Activated CD4-positive, alpha-beta T cell treated with anti-CD3 and anti-CD28 coated beads for 36 hours (primary cell): ENCODE measurements at regions not wholly inside any gene's neighbourhood (a gene's known extent, or its start where the extent isn't known, plus 50 kb on each side); places are given as distances from the start of the nearest gene placed in this dataset.

Experiments used
- ATAC-seq: fragments of 200-7000 bp; cut with Tn5 transposase; one replicate; pipeline ENCODE4 v1.10.0; 2021; ENCODE audit warnings: mild to moderate bottlenecking, moderate library complexity
- CTCF ChIA-PET: fragments of 350-600 bp; sonication (Branson Sonifier 250); formaldehyde crosslinking; loops from one replicate; lab custom pipeline; 2021; ENCODE audit warnings: antibody characterized with exemption; lab: Charles Lee
- POLR2A ChIA-PET: fragments of 350-600 bp; sonication (Branson Sonifier 250); formaldehyde crosslinking; loops from one replicate; lab custom pipeline; 2021; ENCODE audit warnings: antibody characterized with exemption, inconsistent platforms; lab: Charles Lee
- DNase-seq: peaks from one replicate; pipeline ENCODE4 v3.0.0-alpha.2; 2020
- H3K27ac Mint-ChIP-seq: one replicate; pipeline ENCODE4 v1.8.0; 2021; ENCODE audit warnings: mixed read lengths
- H3K27me3 Mint-ChIP-seq: one replicate; pipeline ENCODE4 v1.8.0; 2021; ENCODE audit warnings: mixed read lengths
- H3K36me3 Mint-ChIP-seq: one replicate; pipeline ENCODE4 v1.8.0; 2021; ENCODE audit warnings: low read depth, mixed read lengths
- H3K4me1 Mint-ChIP-seq: one replicate; pipeline ENCODE4 v1.8.0; 2021; ENCODE audit warnings: mixed read lengths
- H3K4me3 Mint-ChIP-seq: one replicate; pipeline ENCODE4 v1.8.0; 2021; ENCODE audit warnings: mild to moderate bottlenecking, moderate library complexity, mixed read lengths
- H3K9me3 Mint-ChIP-seq: one replicate; pipeline ENCODE4 v1.8.0; 2021; ENCODE audit warnings: low read depth, mixed read lengths
- intact Hi-C, 2 experiments: fragments of 100-400 bp; cut with DNase I in 1 of 2; cut with micrococcal nuclease in 1 of 2; formaldehyde crosslinking; loops; one replicate each; pipeline versions ENCODE4 v1.14.2 to v1.15.1; 2022 to 2024; cut with DNase I, micrococcal nuclease

DNA sequence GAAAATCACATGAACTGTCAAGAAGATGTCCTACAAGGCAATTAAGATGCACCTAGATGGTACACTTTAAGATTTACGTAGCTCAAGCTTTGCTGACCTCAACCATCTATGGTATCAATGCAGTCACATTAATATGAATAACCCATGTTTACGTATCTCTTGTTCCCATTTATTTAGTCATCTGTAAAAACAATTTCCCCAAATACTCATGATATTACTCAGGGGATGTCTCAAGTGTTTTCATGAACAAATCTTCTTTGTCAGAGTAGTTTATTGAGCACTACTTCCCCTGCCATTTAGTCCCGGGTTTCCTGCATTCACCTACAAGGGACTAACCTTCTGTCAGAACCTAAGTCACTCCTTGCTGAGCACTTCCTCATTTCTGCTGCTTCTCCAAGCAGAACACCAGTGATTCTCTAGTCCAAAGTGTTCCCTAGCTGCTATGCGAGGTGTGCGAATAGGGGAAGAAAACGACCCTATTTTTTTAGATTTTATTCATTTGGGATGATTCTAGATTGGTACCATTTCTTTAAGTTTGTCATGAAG, 554.3 kb upstream of the LRRC4C start:
- Mint-ChIP-seq H3K27me3 (no peaks in the 10 kb centered on the region), H3K36me3 (no peaks in the 10 kb centered on the region), H3K4me3 (no peak overlapping the region), H3K27ac (no peak overlapping the region), H3K9me3 (peaks cover 16% of the 10 kb centered on the region), H3K4me1 (no peaks in the 10 kb centered on the region)
- no peak for ATAC-seq
- CTCF ChIA-PET, result interaction anchor here (0.6 kb wide), 1 partner anchor 22 kb away, joined by 3 read pairs; no protein-coding TSS in a partner anchor
- POLR2A ChIA-PET, result no interaction called here
- intact Hi-C loops, result no loop called here
- DNase-seq, result no peak

DNA sequence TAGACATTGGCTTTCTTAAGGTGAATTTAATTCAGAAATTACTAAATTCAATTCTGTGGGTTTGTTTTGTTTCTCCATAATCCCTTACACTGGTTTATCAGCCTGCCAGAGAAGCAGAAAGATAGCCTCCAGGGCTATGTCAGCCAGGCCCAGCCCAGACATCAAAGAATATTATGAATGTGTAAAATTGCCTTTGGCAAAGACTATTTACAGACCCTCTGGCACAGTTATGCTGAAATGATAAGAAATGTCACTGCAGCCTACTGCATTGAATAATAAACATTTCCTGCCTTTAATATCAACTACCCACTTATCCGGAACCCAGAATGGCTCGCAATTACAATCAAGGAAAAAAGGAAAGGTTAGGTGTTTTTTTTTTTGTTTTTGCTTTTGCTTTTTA, 562.5 kb upstream of the LRRC4C start:
- H3K9me3 Mint-ChIP-seq, result peaks cover 19% of the 10 kb centered on the region
- intact Hi-C loops, result no loop called here
- no peak overlapping the region for H3K4me3 Mint-ChIP-seq
- POLR2A ChIA-PET, result no interaction called here
- CTCF ChIA-PET, result no interaction called here
- H3K27me3 Mint-ChIP-seq, result no peaks in the 10 kb centered on the region
- no peak for DNase-seq
- no peaks in the 10 kb centered on the region for H3K36me3 Mint-ChIP-seq
- no peaks in the 10 kb centered on the region for H3K4me1 Mint-ChIP-seq
- no peak for ATAC-seq
- no peak overlapping the region for H3K27ac Mint-ChIP-seq

DNA sequence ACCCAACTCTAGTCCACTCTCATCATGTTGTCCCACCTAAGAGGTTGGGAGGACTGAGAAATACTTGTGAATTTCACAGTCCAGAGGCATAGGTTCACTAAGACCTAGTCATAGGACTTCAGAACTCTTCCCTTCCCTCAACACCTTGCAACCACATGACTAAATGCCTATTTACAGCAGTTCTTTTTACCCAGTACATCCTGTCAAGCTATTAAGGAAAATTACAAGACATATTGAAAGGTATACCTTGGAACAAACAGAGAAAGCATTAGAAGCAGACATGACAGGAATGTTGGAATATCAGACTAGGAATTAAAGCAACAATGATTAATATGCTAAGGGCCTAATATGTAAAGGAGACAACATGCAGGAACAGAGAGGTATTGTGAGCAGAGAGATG, 563.8 kb upstream of the LRRC4C start:
- no peaks in the 10 kb centered on the region for H3K36me3 Mint-ChIP-seq
- no peak overlapping the region for H3K4me3 Mint-ChIP-seq
- DNase-seq (no peak), ATAC-seq (no peak)
- no peaks in the 10 kb centered on the region for H3K27me3 Mint-ChIP-seq
- intact Hi-C loops, result no loop called here
- ChIA-PET CTCF (no interaction called here), POLR2A (no interaction called here)
- H3K4me1 Mint-ChIP-seq, result no peaks in the 10 kb centered on the region
- H3K9me3 Mint-ChIP-seq, result peaks cover 24% of the 10 kb centered on the region
- no peak overlapping the region for H3K27ac Mint-ChIP-seq

DNA sequence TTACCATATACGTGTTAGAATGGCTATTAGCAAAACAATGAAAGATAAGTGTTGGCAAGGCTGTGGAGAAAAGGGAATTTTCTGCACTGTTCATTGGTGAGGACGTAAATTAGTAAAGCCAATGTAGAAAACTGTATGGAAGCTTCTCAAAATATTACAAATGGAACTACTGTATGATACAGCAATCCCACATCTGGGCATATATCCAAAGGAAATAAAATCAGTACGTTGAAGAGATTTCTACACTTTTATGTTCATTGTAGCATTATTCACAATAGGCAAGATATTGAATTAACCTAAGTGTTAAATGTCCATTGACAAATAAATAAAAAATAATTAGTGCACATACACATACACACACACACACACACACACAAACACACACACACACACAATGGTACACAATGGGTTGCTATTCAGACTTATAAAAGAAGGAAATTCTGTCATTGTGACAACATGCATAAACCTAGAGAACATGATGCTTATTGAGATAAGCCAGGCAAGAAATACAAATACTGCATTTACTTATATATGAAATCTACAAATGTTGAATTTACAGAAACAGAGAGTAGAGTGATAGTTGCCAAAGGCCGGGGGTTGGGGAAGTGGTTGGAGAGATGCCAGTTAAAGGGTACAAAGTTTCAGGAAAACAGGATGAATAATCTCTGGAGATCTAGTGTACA, 565.8 kb upstream of the LRRC4C start:
- CTCF ChIA-PET, result interaction anchor here (0.7 kb wide), 1 partner anchor 93 kb away, joined by 3 read pairs; no protein-coding TSS in a partner anchor
- no peaks in the 10 kb centered on the region for H3K36me3 Mint-ChIP-seq
- DNase-seq, result no peak
- H3K27me3 Mint-ChIP-seq, result no peaks in the 10 kb centered on the region
- peaks cover 22% of the 10 kb centered on the region for H3K9me3 Mint-ChIP-seq
- ATAC-seq, result no peak
- intact Hi-C loops, result no loop called here
- H3K4me3 Mint-ChIP-seq, result no peak overlapping the region
- POLR2A ChIA-PET, result no interaction called here
- no peak overlapping the region for H3K27ac Mint-ChIP-seq
- no peaks in the 10 kb centered on the region for H3K4me1 Mint-ChIP-seq

DNA sequence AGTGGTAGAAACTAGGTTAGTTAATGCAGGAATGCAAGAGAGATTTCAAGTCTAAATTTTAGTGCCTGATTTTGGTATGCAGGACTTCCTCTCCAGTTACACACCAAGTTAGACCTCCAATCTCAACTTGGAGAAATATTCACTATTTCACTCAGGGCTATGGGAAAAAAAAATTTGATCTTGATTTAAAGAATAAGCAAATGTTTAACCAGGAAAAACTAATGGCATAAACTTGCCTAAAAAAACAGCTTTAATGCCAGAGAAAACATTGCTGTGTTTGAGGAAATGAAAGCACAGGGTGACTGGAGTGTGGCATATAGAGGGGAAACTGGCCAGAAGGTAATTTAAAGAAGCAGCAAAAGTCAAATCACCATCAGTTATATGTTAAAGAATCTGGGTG, 575.4 kb upstream of the LRRC4C start:
- Mint-ChIP-seq H3K36me3 (no peaks in the 10 kb centered on the region), H3K4me1 (no peaks in the 10 kb centered on the region), H3K4me3 (no peak overlapping the region), H3K27ac (no peak overlapping the region), H3K27me3 (no peaks in the 10 kb centered on the region), H3K9me3 (peaks cover 6% of the 10 kb centered on the region)
- CTCF ChIA-PET, result no interaction called here
- ATAC-seq (no peak), DNase-seq (no peak)
- POLR2A ChIA-PET, result no interaction called here
- intact Hi-C loops, result no loop called here

DNA sequence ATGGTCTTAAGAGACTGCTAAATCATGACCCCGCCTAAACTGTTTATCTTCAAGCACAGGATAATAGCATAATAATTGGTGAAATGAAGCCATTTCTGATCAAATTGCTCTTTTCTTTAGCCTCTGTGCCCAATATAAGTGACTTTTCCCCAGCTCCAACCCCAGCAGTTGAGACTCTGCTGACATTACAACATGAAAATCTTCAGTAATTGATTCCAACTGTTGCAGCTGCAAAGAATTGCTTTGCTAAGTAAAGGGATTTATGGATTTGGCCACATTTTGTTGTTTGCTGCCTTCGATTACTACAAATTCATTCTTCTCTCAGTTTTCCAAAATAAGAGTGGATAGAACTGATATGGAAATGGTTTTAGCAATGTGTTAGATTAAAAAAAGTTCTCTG, 576.7 kb upstream of the LRRC4C start:
- Mint-ChIP-seq H3K27me3 (no peaks in the 10 kb centered on the region), H3K36me3 (no peaks in the 10 kb centered on the region), H3K4me3 (no peak overlapping the region), H3K9me3 (peaks cover 8% of the 10 kb centered on the region), H3K4me1 (no peaks in the 10 kb centered on the region), H3K27ac (no peak overlapping the region)
- intact Hi-C loops, result no loop called here
- DNase-seq, result no peak
- ChIA-PET POLR2A (no interaction called here), CTCF (interaction anchor here (0.6 kb wide), 1 partner anchor 22 kb away, joined by 3 read pairs; no protein-coding TSS in a partner anchor)
- no peak for ATAC-seq

DNA sequence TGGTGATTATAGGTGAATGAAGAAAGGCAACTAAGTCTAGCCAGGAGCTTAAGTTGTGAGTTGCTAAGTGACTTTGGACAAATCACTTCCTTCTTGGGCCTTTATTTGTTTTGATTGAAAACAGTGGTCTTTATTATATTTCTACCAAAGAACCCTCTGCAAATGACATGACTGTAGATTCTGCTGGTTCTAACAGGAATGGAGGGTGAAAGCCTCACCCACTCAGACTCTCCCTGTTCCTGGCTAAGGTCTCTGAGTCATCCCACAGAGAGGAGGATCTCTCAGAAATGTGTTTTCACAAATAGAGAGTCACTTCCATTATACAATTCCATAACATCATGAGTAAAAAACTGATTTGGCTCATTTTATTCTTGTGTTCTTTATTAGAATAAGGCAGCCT, 583.9 kb upstream of the LRRC4C start:
- Mint-ChIP-seq H3K27me3 (no peaks in the 10 kb centered on the region), H3K4me1 (no peaks in the 10 kb centered on the region), H3K9me3 (peaks cover 24% of the 10 kb centered on the region), H3K36me3 (no peaks in the 10 kb centered on the region), H3K4me3 (no peak overlapping the region), H3K27ac (no peak overlapping the region)
- CTCF ChIA-PET, result no interaction called here
- ATAC-seq (no peak), DNase-seq (no peak)
- intact Hi-C loops, result no loop called here
- POLR2A ChIA-PET, result no interaction called here

DNA sequence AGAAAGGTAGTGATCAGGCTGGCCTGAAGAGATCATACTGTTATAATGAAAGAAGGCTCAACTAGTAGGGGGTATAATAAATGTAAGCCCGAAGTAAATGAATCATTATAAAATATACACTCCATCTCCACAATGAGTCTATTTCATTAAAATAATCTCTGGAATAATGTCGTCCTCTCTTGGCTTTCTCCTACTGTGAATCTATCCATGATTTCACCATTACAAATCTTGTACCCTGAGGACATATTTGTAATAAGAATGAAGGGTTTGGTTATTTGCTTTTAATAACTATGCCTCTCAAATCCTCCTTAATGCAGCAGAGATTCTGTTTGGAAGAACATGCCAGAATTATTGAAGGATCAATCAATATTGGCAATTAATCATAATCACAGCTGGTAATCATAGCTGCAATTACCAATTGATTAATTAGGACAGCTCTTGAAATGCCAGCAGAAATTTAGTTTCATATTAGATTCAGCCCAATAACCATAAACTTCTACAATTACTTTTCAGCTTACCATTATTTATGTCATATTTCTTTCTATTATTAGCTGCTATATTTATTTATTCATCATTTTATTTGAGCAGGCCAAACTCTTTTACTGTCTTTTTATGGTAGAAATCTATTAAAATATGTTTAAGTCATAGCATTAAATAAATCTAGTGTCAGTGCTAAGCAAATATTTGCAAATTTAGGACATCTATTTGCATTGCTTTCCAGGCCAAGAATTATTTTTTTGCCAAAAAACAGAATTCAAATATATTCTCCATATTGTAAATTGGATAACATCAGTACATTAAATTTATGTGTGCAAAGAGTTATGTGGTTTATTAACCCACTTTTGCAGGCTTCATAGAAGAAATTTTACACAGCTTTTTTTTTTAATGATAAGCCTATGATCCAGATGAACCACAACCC, 588.4 kb upstream of the LRRC4C start:
- intact Hi-C loops, result no loop called here
- Mint-ChIP-seq H3K27ac (no peak overlapping the region), H3K9me3 (peaks cover 25% of the 10 kb centered on the region), H3K4me1 (no peaks in the 10 kb centered on the region), H3K36me3 (no peaks in the 10 kb centered on the region), H3K4me3 (no peak overlapping the region), H3K27me3 (no peaks in the 10 kb centered on the region)
- no peak for ATAC-seq
- ChIA-PET POLR2A (no interaction called here), CTCF (no interaction called here)
- DNase-seq, result no peak

DNA sequence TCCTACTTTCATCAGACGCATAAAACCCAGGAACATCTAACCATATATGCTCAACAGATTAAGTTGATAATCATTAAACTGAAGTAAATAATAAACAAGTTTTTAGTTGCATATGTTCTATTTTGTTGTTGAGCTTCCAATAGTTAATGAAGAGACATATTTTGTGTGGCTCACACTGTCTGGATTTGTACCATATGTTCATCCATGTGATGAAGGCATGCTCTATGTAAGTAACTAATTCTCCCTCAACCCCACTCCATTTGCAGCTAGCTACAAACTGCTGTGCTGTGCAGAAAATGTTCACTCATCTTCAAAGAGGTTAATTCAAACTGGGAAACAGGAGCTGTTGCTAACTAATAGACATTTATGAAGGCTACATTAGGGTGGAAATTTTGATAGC, 589.7 kb upstream of the LRRC4C start:
- POLR2A ChIA-PET, result no interaction called here
- H3K27me3 Mint-ChIP-seq, result no peaks in the 10 kb centered on the region
- H3K4me3 Mint-ChIP-seq, result no peak overlapping the region
- H3K36me3 Mint-ChIP-seq, result no peaks in the 10 kb centered on the region
- no peak for DNase-seq
- ATAC-seq, result no peak
- H3K4me1 Mint-ChIP-seq, result no peaks in the 10 kb centered on the region
- CTCF ChIA-PET, result no interaction called here
- H3K9me3 Mint-ChIP-seq, result peaks cover 24% of the 10 kb centered on the region
- intact Hi-C loops, result no loop called here
- H3K27ac Mint-ChIP-seq, result no peak overlapping the region

DNA sequence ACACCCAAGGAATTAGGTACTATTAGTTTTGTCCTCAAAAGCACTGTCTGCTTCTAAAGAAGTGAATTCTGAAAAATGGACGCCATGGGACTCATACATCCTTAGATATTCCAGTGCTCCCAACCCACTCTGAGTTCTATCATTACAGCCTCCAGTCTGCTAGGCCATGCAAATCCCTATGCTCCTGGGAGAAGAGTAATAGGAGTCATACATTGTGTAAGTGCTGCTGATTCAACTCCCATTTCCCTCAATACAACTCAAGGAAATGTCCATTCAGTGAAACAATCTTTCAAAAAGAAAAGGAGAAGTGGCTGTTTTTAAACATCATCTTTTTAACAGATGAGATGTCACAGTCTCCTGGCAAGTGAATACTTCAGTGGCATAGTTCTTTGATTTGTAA, 590.2 kb upstream of the LRRC4C start:
- H3K36me3 Mint-ChIP-seq, result no peaks in the 10 kb centered on the region
- no peak for ATAC-seq
- H3K4me3 Mint-ChIP-seq, result no peak overlapping the region
- H3K9me3 Mint-ChIP-seq, result peaks cover 20% of the 10 kb centered on the region
- no peak overlapping the region for H3K27ac Mint-ChIP-seq
- intact Hi-C loops, result no loop called here
- no peaks in the 10 kb centered on the region for H3K4me1 Mint-ChIP-seq
- ChIA-PET CTCF (no interaction called here), POLR2A (no interaction called here)
- no peak for DNase-seq
- no peaks in the 10 kb centered on the region for H3K27me3 Mint-ChIP-seq

DNA sequence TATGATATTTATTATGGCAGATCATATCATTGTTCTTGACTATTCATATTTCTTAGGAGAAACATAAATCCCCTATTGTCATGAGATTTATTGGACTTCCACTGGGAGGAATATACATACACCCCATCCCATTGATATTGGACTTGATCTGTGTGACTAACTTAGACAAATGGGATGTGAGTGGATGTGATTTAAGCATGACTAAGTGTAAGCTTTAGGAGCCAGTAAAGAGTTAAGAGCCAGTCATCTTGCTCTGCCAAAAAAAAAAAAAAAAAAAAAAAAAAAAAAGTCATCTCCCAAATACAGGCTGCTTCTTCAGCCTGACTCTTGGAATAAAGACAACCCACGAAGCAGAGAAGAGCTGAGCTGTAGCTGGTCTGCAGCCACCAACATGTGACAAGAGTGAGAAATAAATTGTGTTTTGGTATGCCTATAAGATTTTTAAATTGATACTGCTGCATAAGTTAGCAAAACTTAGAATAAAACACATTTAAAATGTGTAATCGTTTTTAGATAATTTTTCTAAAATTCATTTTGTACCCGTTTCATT, 595.0 kb upstream of the LRRC4C start:
- H3K4me1 Mint-ChIP-seq, result no peaks in the 10 kb centered on the region
- H3K27ac Mint-ChIP-seq, result no peak overlapping the region
- H3K9me3 Mint-ChIP-seq, result peaks cover 14% of the 10 kb centered on the region
- intact Hi-C loops, result no loop called here
- H3K4me3 Mint-ChIP-seq, result no peak overlapping the region
- H3K27me3 Mint-ChIP-seq, result no peaks in the 10 kb centered on the region
- H3K36me3 Mint-ChIP-seq, result no peaks in the 10 kb centered on the region
- POLR2A ChIA-PET, result no interaction called here
- ATAC-seq (no peak), DNase-seq (no peak)
- CTCF ChIA-PET, result no interaction called here
